Hematopoietic multipotent progenitor cell treated with erythropoietin and hydrocortisone succinate and interleukin-3 and kit ligand, for 15 days (in vitro differentiated cells): ENCODE measurements at regions not wholly inside any gene's neighbourhood (a gene's known extent, or its start where the extent isn't known, plus 50 kb on each side); places are given as distances from the start of the nearest gene placed in this dataset.
"Not testable (repeated sequence)": the region's sequence is repeated elsewhere in the genome, so short reads cannot be mapped to it uniquely, and the experiment has no call there.

ENCODE experiments used
- DNase-seq: peaks from one replicate; pipeline ENCODE4 v3.0.0-alpha.2; 2015; ENCODE audit warnings: low spot score

DNA sequence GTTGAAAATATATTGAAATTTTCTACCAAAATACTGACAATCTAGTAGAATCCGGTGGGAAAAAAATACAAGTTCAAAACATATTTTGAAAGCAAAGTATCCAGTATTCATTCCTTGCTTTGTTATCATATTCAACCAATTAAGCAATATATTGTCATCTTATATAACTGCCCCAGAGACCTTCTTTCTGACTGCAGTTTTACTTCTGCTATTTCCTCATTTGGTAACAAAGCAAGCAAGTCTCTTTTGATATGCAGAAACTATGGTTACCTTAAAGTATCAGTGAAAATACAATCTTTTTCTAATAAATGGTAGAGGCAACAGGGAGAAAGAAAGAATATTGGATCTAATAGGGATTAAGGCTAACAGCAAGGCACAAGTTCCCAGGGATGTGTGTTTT, 663.7 kb upstream of the MEF2C start:
- no peak for DNase-seq

- DNase-seq, result no peak
These were observed 662.6 kb upstream of the MEF2C start for GRCh38 chr5:89545626-89546025.

- DNase-seq, result no peak
These were observed 662.1 kb upstream of the MEF2C start for GRCh38 chr5:89545076-89545475.

DNA sequence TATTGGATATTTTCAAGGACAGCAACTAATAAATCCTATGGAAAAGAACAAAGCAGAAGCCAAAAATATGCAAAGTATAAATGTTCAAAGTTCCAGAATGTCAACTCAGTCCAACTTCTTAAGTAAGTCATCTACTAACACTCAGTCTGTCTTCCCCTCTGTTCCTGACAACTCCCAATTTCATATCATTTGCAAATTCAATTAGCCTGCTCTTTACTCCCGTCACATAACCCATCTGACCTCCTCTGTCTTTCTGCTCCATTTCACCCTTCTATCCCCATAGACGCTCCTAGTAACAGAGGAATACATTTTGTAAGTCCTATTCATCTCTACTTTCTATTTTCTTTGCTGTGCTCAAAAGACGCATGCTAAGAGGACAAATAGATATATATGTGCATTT, 659.8 kb upstream of the MEF2C start:
- no peak for DNase-seq

DNA sequence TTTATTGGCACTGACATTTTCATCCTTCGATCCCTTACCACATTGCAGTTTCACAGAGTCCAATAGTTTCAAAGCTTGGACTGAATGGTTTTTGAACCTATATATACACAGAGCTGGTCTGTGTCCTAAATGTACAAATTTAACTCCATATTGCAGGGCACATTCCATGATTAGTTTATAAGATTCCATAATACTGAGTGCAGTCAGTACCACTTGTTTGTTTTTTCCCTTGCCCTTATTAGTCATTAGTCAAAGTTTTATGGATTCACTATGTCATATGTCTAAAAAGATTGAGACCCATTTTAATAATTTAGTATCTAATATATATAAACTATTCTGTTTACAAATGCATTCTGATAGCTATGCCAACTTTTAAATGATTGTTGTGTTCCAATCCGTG, 654.8 kb upstream of the MEF2C start:
- no peak for DNase-seq

- DNase-seq, result no peak
These were observed 653.0 kb upstream of the MEF2C start for GRCh38 chr5:89536020-89536419.

DNA sequence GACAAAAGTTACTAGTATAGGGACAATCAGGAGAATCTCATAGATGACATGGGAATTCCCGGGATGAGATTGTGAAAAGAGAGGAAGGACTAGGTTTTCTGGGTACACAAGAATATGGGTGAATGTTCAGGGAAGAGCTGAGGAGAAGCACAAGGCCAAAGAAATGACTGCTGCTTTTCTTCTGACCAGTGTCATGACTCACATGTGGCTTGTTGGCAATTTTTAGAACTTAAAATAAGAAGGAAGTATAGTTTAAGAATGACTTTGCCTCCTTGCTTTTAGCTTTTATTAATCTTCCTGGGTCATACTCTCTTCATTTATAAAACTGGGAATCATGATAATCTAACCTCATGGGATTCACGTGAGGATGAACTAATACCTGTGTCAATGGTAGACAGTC, 652.4 kb upstream of the MEF2C start:
- DNase-seq, result no peak

DNA sequence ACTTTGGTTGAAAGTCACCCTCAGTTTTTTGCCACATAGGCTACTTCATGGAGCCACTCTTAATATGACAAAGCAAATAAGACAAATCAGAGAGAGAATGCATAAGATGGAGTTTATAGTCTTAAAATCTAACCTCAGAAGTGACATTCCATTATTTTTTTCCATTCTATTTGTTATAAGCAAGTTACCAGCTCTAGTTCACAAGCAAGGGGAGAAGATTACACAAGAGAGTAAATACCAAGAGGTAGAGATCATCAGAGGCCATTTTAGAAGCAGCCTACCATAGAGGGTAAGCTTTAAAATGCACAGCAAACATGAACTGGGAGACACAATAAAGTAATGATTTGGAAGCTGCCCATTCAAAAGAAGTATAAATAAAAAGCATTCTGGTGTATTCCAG, 651.3 kb upstream of the MEF2C start:
- DNase-seq, result no peak

DNA sequence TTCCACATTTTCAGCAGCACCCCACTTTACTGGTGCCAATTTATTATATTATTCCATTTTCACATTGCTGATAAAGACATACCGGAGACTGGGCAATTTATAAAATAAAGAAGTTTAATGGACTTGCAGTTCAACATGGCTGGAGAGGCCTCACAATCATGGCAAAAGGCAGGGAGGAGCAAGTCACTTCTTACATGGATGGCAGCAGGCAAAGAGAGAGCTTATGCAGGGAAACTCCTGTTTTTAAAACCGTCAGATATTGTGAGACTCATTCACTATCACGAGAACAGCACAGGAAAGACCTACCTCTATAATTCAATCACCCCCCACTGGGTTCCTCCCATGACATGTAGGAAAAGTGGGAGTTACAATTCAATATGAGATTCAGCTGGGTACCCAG, 641.8 kb upstream of the MEF2C start:
- DNase-seq, result no peak

DNA sequence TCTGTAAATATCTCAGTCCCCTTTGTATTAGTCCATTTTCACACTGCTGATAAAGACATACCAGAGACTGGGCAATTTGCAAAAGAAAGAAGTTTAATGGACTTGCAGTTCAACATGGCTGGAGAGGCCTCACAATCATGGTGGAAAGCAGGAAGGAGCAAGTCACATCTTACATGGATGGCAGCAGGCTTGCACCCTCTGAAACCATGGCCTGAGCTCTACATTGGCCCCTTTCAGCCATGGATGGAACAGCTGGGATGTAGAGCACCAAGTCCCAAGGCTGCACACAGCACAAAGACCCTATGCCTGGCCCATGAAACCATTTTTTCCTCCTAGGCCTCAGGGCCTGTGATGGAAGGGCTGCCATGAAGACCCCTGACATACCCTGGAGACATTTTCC, 640.9 kb upstream of the MEF2C start:
- DNase-seq, result not testable (repeated sequence)

GRCh38 chr5:89520771-89521170, 637.8 kb upstream of the MEF2C start:
- DNase-seq, result no peak

- DNase-seq, result no peak
These were observed 630.5 kb upstream of the MEF2C start for GRCh38 chr5:89513299-89514044.

DNA sequence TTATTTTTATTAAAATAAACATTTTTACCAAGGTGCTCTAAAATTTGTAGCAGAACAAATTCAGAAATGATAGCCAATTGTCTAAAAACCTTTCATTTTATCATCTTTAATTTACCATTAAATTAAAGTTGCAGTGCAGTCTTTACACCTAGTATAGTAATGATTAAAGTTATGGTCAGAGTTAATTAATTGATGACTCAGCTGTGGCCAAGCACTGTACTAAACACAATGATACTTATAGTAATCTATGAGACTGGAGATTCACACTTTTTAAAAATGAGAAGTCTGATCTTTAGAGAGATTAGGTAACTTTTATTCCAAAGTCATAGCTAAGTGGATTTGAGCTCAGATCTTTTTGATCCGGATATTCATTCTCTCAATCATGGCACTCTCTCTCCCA, 621.1 kb upstream of the MEF2C start:
- DNase-seq, result no peak

DNA sequence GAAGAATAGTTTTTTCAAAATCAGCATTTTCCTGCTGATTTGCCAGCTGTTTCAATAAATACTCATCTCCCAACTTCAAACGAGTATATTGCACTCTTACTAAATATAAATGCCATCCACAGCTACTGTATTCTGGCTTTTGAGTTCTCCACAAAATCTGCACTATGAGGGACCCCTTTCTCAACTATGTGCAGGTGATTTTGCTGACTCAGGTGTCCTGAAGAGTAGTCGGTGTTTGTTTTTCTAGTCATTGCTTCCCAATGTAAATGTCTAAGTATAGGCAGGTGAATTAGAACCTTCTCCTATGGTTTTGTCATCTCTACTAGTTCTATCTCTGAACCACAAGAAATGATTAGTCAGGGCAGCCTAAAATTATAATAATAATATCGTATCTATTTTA, 616.8 kb upstream of the MEF2C start:
- DNase-seq, result no peak

GRCh38 chr5:89498699-89499098, 615.7 kb upstream of the MEF2C start:
- DNase-seq, result no peak

GRCh38 chr5:89493414-89493813, 610.4 kb upstream of the MEF2C start:
- DNase-seq, result no peak

DNA sequence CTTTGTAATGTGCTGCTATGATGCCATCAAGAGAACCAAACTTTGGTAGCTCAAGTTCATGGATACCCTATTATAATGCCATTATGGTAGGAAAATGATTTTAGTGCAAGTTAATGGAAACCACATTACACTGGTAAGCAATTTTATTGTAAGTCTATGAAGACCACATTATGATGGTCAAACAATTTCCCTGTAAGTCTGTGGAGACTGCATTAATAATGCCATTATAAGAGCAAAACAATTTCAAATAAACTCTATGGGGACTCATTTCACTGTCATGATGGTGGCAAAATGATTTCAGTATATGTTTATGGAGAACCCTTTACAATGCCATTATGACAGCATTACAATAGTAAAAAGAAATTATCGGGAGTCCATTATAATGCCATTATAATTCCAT, 602.0 kb upstream of the MEF2C start:
- no peak for DNase-seq

DNA sequence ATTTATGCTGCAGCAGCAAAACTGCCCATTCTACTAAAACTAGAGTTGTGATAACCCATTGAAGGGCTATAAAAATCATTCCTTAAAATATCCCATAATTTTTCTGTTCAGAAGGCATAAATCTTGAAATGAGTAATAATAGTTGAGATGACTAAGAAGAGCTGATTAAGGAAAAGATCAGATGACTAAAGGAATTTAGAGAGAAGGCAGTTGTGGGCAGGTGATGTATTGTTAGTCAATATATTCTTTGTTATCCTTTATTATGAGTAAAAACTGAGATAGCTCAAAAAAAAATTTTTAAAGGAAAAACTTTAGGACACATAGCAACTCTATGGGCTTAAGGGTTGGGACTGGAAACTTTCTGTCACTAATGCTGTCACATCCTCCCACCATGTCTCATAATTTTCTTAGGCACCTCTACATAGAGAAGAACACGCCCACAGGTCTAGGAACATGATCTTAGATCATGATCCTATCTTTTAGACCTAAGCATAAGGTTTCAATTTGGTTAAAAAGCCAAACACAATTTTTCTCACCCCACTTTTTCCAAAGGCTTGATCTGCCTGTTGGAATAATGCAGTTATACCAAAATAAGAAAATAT, 597.5 kb upstream of the MEF2C start:
- no peak for DNase-seq

- DNase-seq, result no peak
These were observed 595.9 kb upstream of the MEF2C start for GRCh38 chr5:89478851-89479250.

- DNase-seq, result no peak
These were observed 590.2 kb upstream of the MEF2C start for GRCh38 chr5:89473196-89473595.

DNA sequence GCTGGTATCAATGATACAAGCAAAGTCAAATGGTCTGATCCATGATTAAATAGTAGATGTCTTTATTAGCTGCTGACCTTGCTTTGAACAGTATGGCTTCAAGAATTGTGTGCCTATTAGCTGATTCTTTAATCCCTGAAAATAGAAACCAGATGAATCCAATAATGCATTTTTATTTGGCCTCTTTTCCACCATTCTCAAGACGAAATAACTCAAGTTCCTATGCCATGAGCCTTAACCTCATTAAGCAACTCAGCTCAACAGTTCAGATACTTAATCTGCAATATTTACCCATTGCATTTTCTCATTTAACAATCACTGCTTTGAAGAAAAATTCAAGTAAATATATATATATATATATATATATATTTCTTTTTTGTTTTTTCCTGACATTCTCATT, 588.6 kb upstream of the MEF2C start:
- DNase-seq, result no peak

- no peak for DNase-seq
These were observed 588.1 kb upstream of the MEF2C start for GRCh38 chr5:89471115-89471514.

DNA sequence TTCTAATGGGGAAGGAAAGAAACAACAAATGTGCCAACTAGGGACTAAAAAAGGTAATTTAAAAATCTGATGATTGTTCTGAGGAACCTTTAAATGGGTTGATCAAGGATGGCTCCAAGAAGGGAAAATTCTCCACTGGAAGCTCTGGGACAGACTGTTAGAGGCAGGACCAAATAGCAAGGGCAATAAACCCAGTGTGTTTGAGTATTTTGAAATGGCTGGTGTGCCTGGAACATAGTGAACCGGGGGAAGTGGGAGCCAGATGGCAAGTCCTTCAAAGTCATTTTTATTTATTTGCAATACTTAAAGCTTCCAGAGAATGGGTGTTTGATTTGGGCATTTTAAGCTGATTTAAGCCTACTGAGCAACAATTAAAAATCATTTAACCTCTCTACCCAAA, 587.7 kb upstream of the MEF2C start:
- no peak for DNase-seq

GRCh38 chr5:89458332-89458656, 575.3 kb upstream of the MEF2C start:
- DNase-seq, result no peak
